K562 (cell line): ENCODE measurements at regions not wholly inside any gene's neighbourhood (a gene's known extent, or its start where the extent isn't known, plus 50 kb on each side); places are given as distances from the start of the nearest gene placed in this dataset.
A peak's percentile ranks its signal among the peaks of the same experiment; 100 is the strongest.

ENCODE experiments used
- ATAC-seq: fragments of 200-7000 bp; cut with Tn5 transposase; 3 replicates; pipeline ENCODE4 v1.9.1; 2020; ENCODE audit warnings: moderate library complexity
- BruUV-seq: library from RNA; stranded (reverse); fragments of 400-500 nt; replicated peaks from 2 replicates; lab custom pipeline; 2021; lab: Mats Ljungman, UMichigan
- CTCF ChIA-PET: fragments of 300-600 bp; formaldehyde crosslinking; extraction: SDS; loops from one replicate; lab custom pipeline; 2021; ENCODE audit warnings: low intra/inter-chr PET ratio; lab: Yijun Ruan, JAX
- POLR2A ChIA-PET: fragments of 300-600, 350-650 bp; sonication (Branson Sonifier 250); formaldehyde crosslinking; extraction: SDS; loops from one replicate; lab custom pipeline; 2021; ENCODE audit warnings: antibody characterized with exemption, inconsistent platforms; lab: Yijun Ruan, JAX
- DNase-seq, 4 experiments: peaks; one replicate each; pipeline versions ENCODE4 v3.0.0 to v3.0.0-alpha.2; 2011 to 2018; ENCODE audit warnings: low spot score in 3 of 4, mixed read lengths in 3 of 4; ENCODE audit errors: extremely low read depth in 1 of 4
- FAIRE-seq: peaks from 2 replicates; lab custom pipeline; 2011; peaks lifted over from hg19 to GRCh38; lab: Jason Lieb, UNC
- H2AFZ ChIP-seq: 2 replicates; pipeline ENCODE4 v1.6.0; 2011; ENCODE audit warnings: low read depth, low read length, control low read depth, inconsistent platforms
- H3K27ac ChIP-seq: fragments of 200-600 bp; 3 replicates; pipeline ENCODE4 v1.8.0; 2011; ENCODE audit warnings: low read depth, mild to moderate bottlenecking, control low read depth, inconsistent platforms, low read length, moderate library complexity, mixed read lengths; ENCODE audit errors: extremely low read depth
- H3K27me3 ChIP-seq, 2 experiments: fragments of 300-600 bp in 1 of 2; 2 replicates in 1 of 2; 3 replicates in 1 of 2; pipeline versions ENCODE4 v1.6.0 to v1.8.0; 2011; ENCODE audit warnings: inconsistent platforms in 2 of 2, low read length in 2 of 2, mild to moderate bottlenecking in 1 of 2, mixed read lengths in 1 of 2, moderate library complexity in 1 of 2; ENCODE audit not compliant: control insufficient read depth in 2 of 2, insufficient read depth in 2 of 2
- H3K36me3 ChIP-seq: fragments of 300-600 bp; 3 replicates; pipeline ENCODE4 v1.8.0; 2011; ENCODE audit warnings: mild to moderate bottlenecking, low read length, inconsistent platforms; ENCODE audit not compliant: control insufficient read depth, insufficient read depth
- H3K4me1 ChIP-seq, 2 experiments: fragments of 200-600 bp in 1 of 2; replicated peaks in 1 of 2; 2 replicates in 1 of 2; 3 replicates in 1 of 2; pipeline versions ENCODE4 v1.5.1 to v1.8.0; 2011; ENCODE audit warnings: inconsistent platforms in 2 of 2, low read length in 2 of 2, mild to moderate bottlenecking in 1 of 2, mixed read lengths in 1 of 2, moderate library complexity in 1 of 2; ENCODE audit not compliant: control insufficient read depth in 2 of 2, insufficient read depth in 2 of 2
- H3K4me2 ChIP-seq: 2 replicates; pipeline ENCODE4 v1.6.1; 2011; ENCODE audit warnings: low read length, control low read depth, inconsistent platforms, mixed read lengths; ENCODE audit not compliant: insufficient read depth
- H3K4me3 ChIP-seq: fragments of 200-600 bp; sonication (generic), shearing (Covaris generic); 2 replicates; pipeline ENCODE4 v1.5.1; 2016; ENCODE audit warnings: control low read depth, inconsistent platforms
- H3K79me2 ChIP-seq: fragments of 200-600 bp; 3 replicates; pipeline ENCODE4 v1.8.0; 2011; ENCODE audit warnings: low read length, inconsistent platforms; ENCODE audit not compliant: control insufficient read depth, insufficient read depth
- H3K9ac ChIP-seq, 2 experiments: 2 replicates each; pipeline versions ENCODE4 v1.6.0 to v1.6.1; 2011; ENCODE audit warnings: low read depth in 2 of 2, low read length in 2 of 2, control low read depth in 1 of 2, inconsistent platforms in 1 of 2, mild to moderate bottlenecking in 1 of 2, mixed read lengths in 1 of 2; ENCODE audit not compliant: insufficient read depth in 1 of 2
- H3K9me1 ChIP-seq: one replicate; pipeline ENCODE4 v1.6.0; 2011; ENCODE audit warnings: inconsistent platforms, mild to moderate bottlenecking, low read length, moderate library complexity; ENCODE audit not compliant: control insufficient read depth, insufficient read depth
- H3K9me3 ChIP-seq: replicated peaks from 2 replicates; pipeline ENCODE4 v1.5.1; 2011; ENCODE audit warnings: low read depth, low read length, inconsistent platforms; ENCODE audit not compliant: control insufficient read depth, insufficient read depth
- H4K20me1 ChIP-seq: replicated peaks from 2 replicates; pipeline ENCODE4 v1.6.1; 2011; ENCODE audit warnings: low read length, inconsistent platforms, mixed read lengths; ENCODE audit not compliant: control insufficient read depth, insufficient read depth
- CREBBP ChIP-seq: IDR thresholded peaks from one replicate; pipeline ENCODE4 v1.6.1; 2012; ENCODE audit warnings: low read depth, mild to moderate bottlenecking, control low read depth, inconsistent platforms, low read length
- CREM ChIP-seq: IDR thresholded peaks from 2 replicates; pipeline ENCODE4 v1.6.1; 2014; ENCODE audit warnings: antibody characterized with exemption, low read depth
- E4F1 ChIP-seq: fragments of 250-450 bp; sonication (Bioruptor Pico); IDR thresholded peaks from 2 replicates; pipeline ENCODE4 v1.5.0; 2021; ENCODE audit warnings: mild to moderate bottlenecking, borderline replicate concordance
- ETV1 ChIP-seq: fragments of 450-650 bp; conservative IDR thresholded peaks from 2 replicates; pipeline ENCODE4 v1.6.1; 2016; ENCODE audit warnings: missing genetic modification characterization, control low read depth, low read depth, missing compliant biosample characterization
- GTF2A2 ChIP-seq: IDR thresholded peaks from 2 replicates; pipeline ENCODE4 v1.6.1; 2016; ENCODE audit warnings: mild to moderate bottlenecking, missing genetic modification characterization, missing compliant biosample characterization
- MAFF ChIP-seq: IDR thresholded peaks from 2 replicates; pipeline ENCODE4 v1.6.1; 2012; ENCODE audit warnings: low read length, improper control_type of control experiment
- MAFK ChIP-seq: IDR thresholded peaks from 2 replicates; pipeline ENCODE4 v1.6.1; 2011; ENCODE audit warnings: low read length, improper control_type of control experiment
- MECOM ChIP-seq: fragments of 250-450 bp; sonication (Bioruptor Pico); IDR thresholded peaks from 2 replicates; pipeline ENCODE4 v1.8.0; 2022; ENCODE audit warnings: inconsistent platforms
- NELFE ChIP-seq: IDR thresholded peaks from 2 replicates; pipeline ENCODE4 v1.6.1; 2011; ENCODE audit warnings: mild to moderate bottlenecking; ENCODE audit not compliant: insufficient read depth, insufficient read length
- NFE2L1 ChIP-seq: fragments of 450-650 bp; IDR thresholded peaks from 2 replicates; pipeline ENCODE4 v1.6.1; 2016; ENCODE audit warnings: missing genetic modification characterization, low read depth, mild to moderate bottlenecking, missing compliant biosample characterization, moderate library complexity, borderline replicate concordance
- NR3C1 ChIP-seq: sonication (generic); formaldehyde crosslinking; IDR thresholded peaks from 2 replicates; pipeline ENCODE4 v1.8.1; 2022; ENCODE audit warnings: missing genetic modification reagents
- SP2 ChIP-seq: IDR thresholded peaks from 2 replicates; pipeline ENCODE4 v1.6.1; 2011; ENCODE audit warnings: mild to moderate bottlenecking, low read depth, low read length, moderate library complexity; ENCODE audit not compliant: poor library complexity, severe bottlenecking; ENCODE audit errors: extremely low read depth
- TAF7 ChIP-seq: fragments of 450-650 bp; IDR thresholded peaks from 2 replicates; pipeline ENCODE4 v1.6.1; 2016; ENCODE audit warnings: missing genetic modification characterization, missing compliant biosample characterization
- THRB ChIP-seq: fragments of 450-650 bp; formaldehyde crosslinking; conservative IDR thresholded peaks from 2 replicates; pipeline ENCODE4 v1.4.0; 2022; ENCODE audit warnings: mild to moderate bottlenecking, missing genetic modification characterization
- TSC22D4 ChIP-seq: fragments of 450-650 bp; IDR thresholded peaks from 2 replicates; pipeline ENCODE4 v1.6.1; 2016; ENCODE audit warnings: missing genetic modification characterization, missing biosample characterization, control low read depth
- ZNF175 ChIP-seq: fragments of 200-800 bp; sonication (Bioruptor generic); IDR thresholded peaks from 2 replicates; pipeline ENCODE4 v1.6.1; 2016; ENCODE audit warnings: low read depth, mild to moderate bottlenecking, missing genetic modification characterization, missing compliant biosample characterization
- ZNF324 ChIP-seq: fragments of 250-450 bp; sonication (Bioruptor Pico); IDR thresholded peaks from 2 replicates; pipeline ENCODE4 v1.4.0; 2020; ENCODE audit warnings: mild to moderate bottlenecking
- ZNF347 ChIP-seq: fragments of 450-650 bp; formaldehyde crosslinking; IDR thresholded peaks from 2 replicates; pipeline ENCODE4 v1.4.0; 2020; ENCODE audit warnings: low read depth, mild to moderate bottlenecking, moderate library complexity
- WGBS: fragments of 100-300 bp; shearing (Covaris generic); methylation state at CpG from one replicate; pipeline ENCODE4 v1.1.6; 2016; ENCODE audit warnings: low coverage, mixed read lengths; ENCODE audit not compliant: insufficient coverage; ENCODE audit errors: missing lambda C conversion rate; 5-methylcytosine and 5-hydroxymethylcytosine counted together
- in situ Hi-C: fragments of 300-500 bp; cut with MboI; formaldehyde crosslinking; loops from 4 replicates; pipeline ENCODE4 v1.15.0; 2018; ENCODE audit warnings: inconsistent platforms, mixed read lengths
- intact Hi-C: fragments of 100-400 bp; cut with micrococcal nuclease; formaldehyde crosslinking; loops from 2 replicates; pipeline ENCODE4 v1.14.2; 2022
- TF ChIP-seq, protein P1 (sequence below): fragments of 250-450 bp; sonication (Bioruptor Pico); IDR thresholded peaks from 2 replicates; pipeline ENCODE4 v1.4.0; 2020; ENCODE audit warnings: borderline replicate concordance

DNA sequence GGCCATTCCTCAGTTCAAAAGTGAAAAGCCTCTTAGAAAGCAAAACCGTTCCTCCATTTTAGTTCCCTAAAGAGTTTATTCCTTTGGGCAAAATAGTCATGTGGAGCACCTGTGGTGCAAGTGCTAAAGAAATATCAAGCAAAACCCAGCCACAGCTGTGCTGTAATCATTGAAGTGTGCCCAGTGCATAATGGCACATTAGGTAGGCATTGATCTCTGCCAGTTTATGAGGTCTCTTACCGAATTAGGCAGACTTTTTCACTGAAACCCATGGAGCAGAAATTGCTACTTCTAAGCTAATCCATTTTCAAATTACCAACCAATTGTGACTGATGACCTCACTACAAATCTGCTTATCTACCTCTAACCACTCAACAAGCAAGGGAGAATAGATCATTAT, 97.2 kb upstream of the SEMA3A start (continued):
- no peak for TF ChIP-seq TAF7 (tag)
- TF ChIP-seq, protein P1, sequence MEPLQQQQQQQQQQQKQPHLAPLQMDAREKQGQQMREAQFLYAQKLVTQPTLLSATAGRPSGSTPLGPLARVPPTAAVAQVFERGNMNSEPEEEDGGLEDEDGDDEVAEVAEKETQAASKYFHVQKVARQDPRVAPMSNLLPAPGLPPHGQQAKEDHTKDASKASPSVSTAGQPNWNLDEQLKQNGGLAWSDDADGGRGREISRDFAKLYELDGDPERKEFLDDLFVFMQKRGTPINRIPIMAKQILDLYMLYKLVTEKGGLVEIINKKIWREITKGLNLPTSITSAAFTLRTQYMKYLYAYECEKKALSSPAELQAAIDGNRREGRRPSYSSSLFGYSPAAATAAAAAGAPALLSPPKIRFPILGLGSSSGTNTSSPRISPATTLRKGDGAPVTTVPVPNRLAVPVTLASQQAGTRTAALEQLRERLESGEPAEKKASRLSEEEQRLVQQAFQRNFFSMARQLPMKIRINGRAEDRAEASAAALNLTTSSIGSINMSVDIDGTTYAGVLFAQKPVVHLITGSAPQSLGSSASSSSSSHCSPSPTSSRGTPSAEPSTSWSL (CRISPR knock-in tag): no peak

- Histone ChIP-seq H2AFZ (no peak overlapping the region), H3K27ac (no peak overlapping the region), H3K9me3 (no peaks in the 10 kb centered on the region; the same call in 1 of the 2 replicates), H3K4me3 (no peak overlapping the region), H3K9ac (no peak overlapping the region), H3K36me3 (no peaks in the 10 kb centered on the region), H3K9me1 (no peaks in the 10 kb centered on the region), H3K4me1 (no peaks in the 10 kb centered on the region), H3K27me3 (no peaks in the 10 kb centered on the region), H4K20me1 (no peaks in the 10 kb centered on the region), H3K79me2 (no peaks in the 10 kb centered on the region), H3K4me2 (no peak overlapping the region)
- no TSS peak for BruUV-seq
- DNase-seq (no peak), ATAC-seq (no peak), FAIRE-seq (no peak)
- CTCF ChIA-PET: no interaction called here
- 0% methylated on average over 2 of the region's 2 CpGs for WGBS
- in situ Hi-C loops: no loop called here
- POLR2A ChIA-PET: no interaction called here
- intact Hi-C loops: no loop called here
- TF ChIP-seq GTF2A2: no peak
- peak; percentile 74 for TF ChIP-seq MAFF
- TF ChIP-seq NFE2L1: no peak
- no peak for TF ChIP-seq SP2
- TF ChIP-seq E4F1 (CRISPR knock-in tag): no peak
- TF ChIP-seq CREM: no peak
- no peak for TF ChIP-seq NR3C1 (CRISPR knock-in tag)
- no peak for TF ChIP-seq ZNF347 (CRISPR knock-in tag)
- no peak for TF ChIP-seq MECOM (CRISPR knock-in tag)
- TF ChIP-seq THRB (CRISPR knock-in tag): no peak
- TF ChIP-seq TSC22D4 (tag): no peak
- TF ChIP-seq MAFK: peak; percentile 80
- no peak for TF ChIP-seq NELFE
- no peak for TF ChIP-seq CREBBP
- no peak for TF ChIP-seq ETV1 (tag)
- TF ChIP-seq ZNF175 (CRISPR knock-in tag): no peak
- TF ChIP-seq ZNF324 (CRISPR knock-in tag): no peak
Observed at GRCh38 chr7:84283798-84284197, 89.2 kb upstream of the SEMA3A start.
